NCI-H226 (cell line): ENCODE measurements at regions not wholly inside any gene's neighbourhood (a gene's known extent, or its start where the extent isn't known, plus 50 kb on each side); places are given as distances from the start of the nearest gene placed in this dataset.

Source experiments
- DNase-seq: peaks from one replicate; pipeline ENCODE4 v3.0.0-alpha.2; 2015

DNA sequence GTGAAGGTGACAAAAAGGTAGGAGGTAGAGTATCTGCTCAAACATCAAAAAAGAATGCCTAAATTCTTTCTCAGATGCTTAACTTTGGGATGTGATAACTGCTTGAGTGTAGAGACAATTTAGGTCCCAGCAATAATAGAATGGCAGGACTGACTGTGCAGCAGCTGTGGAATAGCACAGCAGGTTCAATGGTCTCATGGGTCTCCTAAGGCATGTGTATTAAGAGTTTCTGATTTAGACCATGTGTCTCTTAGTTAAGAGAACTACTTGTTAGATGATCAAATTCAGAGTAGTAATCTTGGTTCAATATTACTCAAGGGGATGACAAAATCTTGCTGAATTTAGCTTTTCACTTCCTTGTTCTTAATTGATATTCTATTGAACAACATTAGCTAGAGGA is 72.0 kb downstream of the ALX1 start:
- DNase-seq = no peak

DNA sequence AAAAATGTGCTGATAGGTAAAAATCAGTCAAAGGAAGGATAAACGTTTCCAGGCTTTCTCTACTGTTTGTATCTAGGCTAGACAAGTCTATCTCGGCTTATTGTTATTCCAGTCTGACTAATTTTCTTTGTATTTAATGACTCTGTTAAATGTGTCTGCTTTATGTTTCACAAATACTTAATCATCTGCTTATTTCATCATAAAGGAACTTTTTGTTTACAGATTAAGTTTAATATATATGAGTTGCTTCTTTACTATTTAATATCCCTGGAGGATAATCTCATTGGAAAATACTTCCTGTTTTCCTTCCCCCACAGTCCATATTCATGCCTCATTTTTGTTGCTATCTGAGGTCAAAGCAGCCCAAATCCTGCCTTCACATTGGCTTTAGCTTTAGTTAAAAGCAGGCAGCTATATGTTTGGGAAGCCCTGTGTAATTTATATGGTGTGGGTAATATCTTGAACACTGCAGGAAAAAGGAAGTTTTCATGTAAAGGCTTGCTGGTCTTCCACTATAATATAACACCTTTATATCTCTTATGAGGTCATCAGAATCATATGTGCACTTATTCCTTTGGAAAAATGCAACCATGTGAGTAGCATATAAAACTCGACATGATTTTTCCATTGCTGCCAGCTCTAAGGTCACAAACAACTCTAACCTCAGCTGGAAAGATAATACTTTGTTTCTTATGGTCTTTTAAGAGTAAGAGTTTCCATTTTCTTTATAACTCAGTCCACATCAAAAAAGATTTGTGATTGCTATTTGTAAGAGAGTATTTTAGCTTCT is 76.8 kb downstream of the ALX1 start:
- no peak for DNase-seq

DNA sequence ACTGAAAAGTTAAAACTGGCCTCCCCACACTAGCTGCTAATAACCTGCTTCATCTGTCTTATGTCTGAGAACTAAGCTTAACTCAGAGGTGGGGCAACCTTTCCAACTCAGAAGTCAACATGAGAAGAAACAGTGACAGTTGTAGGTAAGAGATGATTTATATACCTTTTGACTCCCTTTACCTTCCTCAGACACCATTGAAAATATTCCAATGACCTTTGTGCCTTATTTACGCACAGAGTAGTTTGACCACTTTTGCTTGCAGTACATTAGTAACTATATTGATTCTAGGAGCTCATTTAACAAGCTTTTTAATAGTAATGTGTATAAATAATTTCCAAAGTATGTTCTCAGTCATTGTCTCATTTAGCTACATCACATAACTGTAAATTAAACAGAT is 77.6 kb downstream of the ALX1 start:
- DNase-seq = no peak

DNA sequence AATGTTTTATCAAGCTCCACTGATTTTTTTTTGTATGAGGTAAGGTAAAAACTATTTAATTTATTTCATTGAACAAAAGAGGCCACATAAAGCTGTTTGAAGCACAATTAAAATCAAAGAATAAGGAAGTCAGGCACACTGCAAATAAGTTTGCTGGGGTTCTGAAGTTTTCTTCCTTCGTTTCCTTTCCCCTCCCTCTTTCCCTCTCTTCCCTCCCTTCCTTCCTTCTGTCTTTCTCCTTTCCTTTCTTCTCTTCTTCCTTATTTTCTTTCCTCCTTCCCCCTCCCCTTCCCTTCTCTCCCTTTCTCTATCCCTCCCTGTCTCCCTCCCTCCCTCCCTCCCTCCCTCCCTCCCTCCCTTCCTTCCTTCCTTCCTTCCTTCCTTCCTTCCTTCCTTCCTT is 78.7 kb downstream of the ALX1 start:
- no peak for DNase-seq

GRCh38 chr12:85363382-85364190 is 83.6 kb downstream of the ALX1 start:
- DNase-seq = no peak

- DNase-seq = no peak
Observed at GRCh38 chr12:85367936-85368335, 87.9 kb downstream of the ALX1 start.

GRCh38 chr12:85369365-85370154 is 89.5 kb downstream of the ALX1 start:
- peak; percentile 3 for DNase-seq

- DNase-seq = no peak
Observed at GRCh38 chr12:85373045-85373444, 93.0 kb downstream of the ALX1 start.

GRCh38 chr12:85374981-85375380 is 95.0 kb downstream of the ALX1 start:
- no peak for DNase-seq

GRCh38 chr12:85385406-85385805 is 105.4 kb downstream of the ALX1 start:
- DNase-seq = no peak

GRCh38 chr12:85390266-85390665 is 110.2 kb downstream of the ALX1 start:
- no peak for DNase-seq

- DNase-seq = no peak
Observed at GRCh38 chr12:85392508-85392907, 112.5 kb downstream of the ALX1 start.

GRCh38 chr12:85393606-85394005 is 113.6 kb downstream of the ALX1 start:
- no peak for DNase-seq

DNA sequence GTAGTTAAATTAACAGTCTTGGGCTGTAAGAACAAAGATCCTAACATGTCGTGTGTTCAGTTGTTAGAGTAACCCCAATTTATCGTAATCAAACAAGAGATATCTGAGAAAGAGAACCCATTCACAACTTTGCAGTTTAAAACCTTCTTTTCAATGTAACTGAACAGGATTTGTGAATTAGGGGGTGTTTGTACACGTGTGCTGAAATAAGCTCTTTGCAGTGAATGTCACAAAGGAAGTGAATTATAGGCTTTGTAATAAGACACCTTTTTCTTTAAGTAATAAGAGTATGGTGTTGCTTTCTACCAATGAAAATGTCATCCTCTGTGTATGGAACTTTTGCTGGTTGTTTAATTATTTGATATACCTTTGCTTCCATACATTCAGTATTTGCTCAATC is 114.0 kb downstream of the ALX1 start:
- DNase-seq = no peak

DNA sequence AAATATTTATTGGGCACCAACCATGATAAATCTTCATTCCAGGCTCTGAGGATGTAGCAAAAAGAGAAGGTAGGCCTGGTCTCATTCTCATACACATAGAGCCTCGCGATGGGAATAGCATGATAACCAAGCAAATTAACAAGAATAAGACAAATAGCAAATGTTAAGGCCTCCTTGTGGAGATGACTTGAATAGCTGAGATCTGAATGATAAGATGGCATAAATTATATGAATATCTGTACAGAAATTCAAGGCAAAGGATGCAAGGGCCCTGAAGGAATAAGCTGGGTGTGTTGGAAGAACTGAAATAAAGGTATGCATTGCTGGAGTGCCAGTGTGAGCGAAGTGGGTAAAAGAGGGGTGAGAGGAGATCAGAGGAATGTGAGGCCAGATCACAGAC is 114.8 kb downstream of the ALX1 start:
- no peak for DNase-seq

DNA sequence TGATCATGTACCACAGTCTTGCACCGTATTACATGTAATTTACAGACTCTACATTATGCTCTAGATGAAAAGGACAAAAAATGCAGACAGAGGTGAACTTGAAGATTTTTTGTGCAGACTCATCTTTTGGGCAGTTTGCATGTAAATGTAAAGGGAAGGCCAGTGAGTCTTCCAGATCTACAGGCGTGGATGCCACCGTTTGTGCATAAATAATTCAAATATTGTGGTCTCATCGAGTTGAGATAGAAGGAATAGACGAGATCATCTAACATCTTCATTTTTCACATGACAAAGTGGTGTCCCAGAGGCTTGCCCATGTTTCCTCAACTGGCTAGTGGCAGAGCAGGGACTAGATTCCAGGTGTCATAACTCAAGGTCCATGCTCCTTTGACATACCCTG is 125.2 kb downstream of the ALX1 start:
- no peak for DNase-seq

DNA sequence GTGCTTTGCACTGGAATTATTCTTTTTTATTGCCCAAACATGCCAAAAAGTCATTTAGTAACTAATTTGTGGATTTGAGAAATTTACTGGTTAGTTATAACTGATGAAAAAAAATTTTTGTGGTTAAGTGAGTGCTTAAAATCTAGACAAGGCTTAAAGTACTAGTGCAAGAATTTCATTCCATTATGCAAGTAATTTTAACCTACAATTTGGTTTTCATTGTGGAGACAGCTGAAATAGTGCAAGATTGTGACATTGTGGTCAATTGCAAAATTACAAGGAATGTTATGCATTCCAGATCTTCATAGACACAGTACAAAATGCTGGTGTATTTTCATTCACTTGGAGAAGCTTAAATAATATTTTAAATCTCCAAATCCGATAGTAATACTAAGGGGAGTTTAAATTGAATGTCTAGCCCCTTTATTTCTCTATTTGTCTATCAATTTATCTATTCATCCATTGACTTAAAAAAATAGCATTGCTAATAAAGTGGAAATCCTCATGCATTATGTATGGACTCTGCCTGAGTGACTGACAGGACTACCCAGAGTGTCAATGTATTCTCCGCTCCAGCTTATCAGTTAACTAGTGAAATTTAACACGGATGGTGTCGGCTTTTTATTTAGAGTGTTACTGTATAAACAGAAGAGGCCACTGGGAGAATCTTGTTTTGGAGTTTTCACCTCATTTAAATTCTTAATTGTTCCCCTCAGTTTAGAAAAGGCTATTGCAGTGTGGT is 125.9 kb downstream of the ALX1 start:
- DNase-seq = peak; percentile 51

DNA sequence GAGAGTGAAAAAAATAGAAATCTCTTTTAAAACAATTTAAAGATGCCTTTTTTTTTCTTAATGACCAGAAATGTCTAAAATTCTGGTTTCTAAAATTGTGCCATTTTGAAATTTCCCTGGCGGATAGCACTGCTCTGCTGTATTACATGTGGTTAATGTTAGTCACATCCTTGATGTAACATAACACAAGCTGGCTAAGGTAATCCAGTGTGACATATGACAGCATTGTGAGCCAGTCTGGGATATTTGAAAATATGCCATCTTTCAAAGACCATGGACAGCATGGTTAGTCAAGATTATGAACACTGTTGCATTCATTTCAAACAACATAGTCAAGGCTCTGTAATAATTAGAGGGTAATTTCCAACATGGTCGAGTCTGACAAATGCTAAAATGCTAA is 133.2 kb downstream of the ALX1 start:
- DNase-seq = no peak

DNA sequence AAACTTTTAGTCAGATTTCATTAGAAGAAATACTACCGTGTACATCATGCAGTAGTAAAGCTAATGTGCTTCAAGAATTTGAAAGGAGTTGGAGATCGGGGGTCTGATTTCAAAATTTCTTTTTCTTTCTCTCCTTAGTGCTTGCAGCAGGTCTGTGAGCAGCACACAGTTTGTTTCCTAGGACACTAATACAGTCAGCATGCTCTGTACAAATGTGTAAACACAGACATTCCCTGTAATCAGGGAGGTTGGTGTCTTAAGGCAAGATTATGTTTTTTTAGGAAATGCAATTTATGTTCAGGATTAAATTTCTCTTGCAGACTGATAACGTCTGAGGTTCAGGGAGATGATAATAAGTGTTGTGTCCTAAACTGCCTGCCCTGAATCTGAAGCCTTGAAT is 142.7 kb downstream of the ALX1 start:
- DNase-seq = no peak

GRCh38 chr12:85423947-85424346 is 143.9 kb downstream of the ALX1 start:
- no peak for DNase-seq

GRCh38 chr12:85424581-85425348 is 144.7 kb downstream of the ALX1 start:
- DNase-seq = no peak

GRCh38 chr12:85425349-85425612 is 145.3 kb downstream of the ALX1 start:
- DNase-seq = no peak
